SK-N-SH (cell line): ENCODE measurements at regions not wholly inside any gene's neighbourhood (a gene's known extent, or its start where the extent isn't known, plus 50 kb on each side); places are given as distances from the start of the nearest gene placed in this dataset.

Source experiments
- CTCF ChIA-PET: fragments of 300-600, 350-600 bp; formaldehyde crosslinking; extraction: SDS; loops from one replicate; lab custom pipeline; 2021; lab: Yijun Ruan, JAX
- POLR2A ChIA-PET: fragments of 350-600 bp; sonication (Branson Sonifier 250); formaldehyde crosslinking; extraction: SDS; loops from one replicate; lab custom pipeline; 2020; ENCODE audit warnings: antibody characterized with exemption, inconsistent platforms; lab: Yijun Ruan, JAX
- DNase-seq: peaks from one replicate; pipeline ENCODE4 v3.0.0; 2012
- H2AFZ ChIP-seq: fragments of 200-600 bp; sonication (generic); 2 replicates; pipeline ENCODE4 v1.8.1; 2016; ENCODE audit warnings: antibody characterized with exemption, mild to moderate bottlenecking, low read depth
- H3F3A ChIP-seq: fragments of 200-600 bp; sonication (generic); replicated peaks from 2 replicates; pipeline ENCODE3; 2016; ENCODE audit warnings: antibody characterized with exemption, mild to moderate bottlenecking; ENCODE audit not compliant: insufficient read depth
- H3K27ac ChIP-seq, 2 experiments: fragments of 200-500 bp in 1 of 2; fragments of 200-600 bp in 1 of 2; sonication (Bioruptor generic) in 1 of 2; sonication (generic), shearing (Covaris generic) in 1 of 2; 2 replicates each; pipeline versions ENCODE4 v1.5.1 to v1.6.1; 2014 to 2016; ENCODE audit warnings: low read depth in 2 of 2, inconsistent platforms in 1 of 2, low read length in 1 of 2, mild to moderate bottlenecking in 1 of 2, mixed read lengths in 1 of 2
- H3K27me3 ChIP-seq: fragments of 200-600 bp; sonication (generic), shearing (Covaris generic); 2 replicates; pipeline ENCODE4 v1.6.1; 2016; ENCODE audit warnings: mixed run types; ENCODE audit not compliant: insufficient read depth
- H3K36me3 ChIP-seq, 2 experiments: fragments of 200-500 bp in 1 of 2; fragments of 200-600 bp in 1 of 2; sonication (Bioruptor generic) in 1 of 2; sonication (generic) in 1 of 2; replicated peaks in 1 of 2; 2 replicates each; pipeline versions ENCODE3 to v1.5.1; 2014 to 2016; ENCODE audit warnings: low read length in 1 of 2, mild to moderate bottlenecking in 1 of 2; ENCODE audit not compliant: insufficient read depth in 2 of 2, control insufficient read depth in 1 of 2
- H3K4me1 ChIP-seq, 2 experiments: fragments of 200-500 bp in 1 of 2; fragments of 200-600 bp in 1 of 2; sonication (Bioruptor generic) in 1 of 2; sonication (generic), shearing (Covaris generic) in 1 of 2; 2 replicates each; pipeline versions ENCODE4 v1.5.1 to v1.6.1; 2014 to 2016; ENCODE audit warnings: low read depth in 1 of 2, low read length in 1 of 2, mixed run types in 1 of 2; ENCODE audit not compliant: insufficient read depth in 2 of 2, control insufficient read depth in 1 of 2
- H3K4me2 ChIP-seq: fragments of 200-600 bp; sonication (generic), shearing (Covaris generic); 2 replicates; pipeline ENCODE4 v1.6.1; 2017; ENCODE audit warnings: mixed run types
- H3K4me3 ChIP-seq, 2 experiments: fragments of 200-500 bp in 1 of 2; fragments of 200-600 bp in 1 of 2; sonication (Bioruptor generic) in 1 of 2; sonication (generic), shearing (Covaris generic) in 1 of 2; 2 replicates each; pipeline versions ENCODE4 v1.5.1 to v1.8.1; 2014 to 2016; ENCODE audit warnings: low read depth in 2 of 2, inconsistent platforms in 1 of 2, low read length in 1 of 2, mild to moderate bottlenecking in 1 of 2, mixed read lengths in 1 of 2, moderate library complexity in 1 of 2
- H3K79me2 ChIP-seq: fragments of 200-600 bp; sonication (generic); 2 replicates; pipeline ENCODE4 v1.8.1; 2017; ENCODE audit warnings: mild to moderate bottlenecking; ENCODE audit not compliant: insufficient read depth
- H3K9ac ChIP-seq: fragments of 200-600 bp; sonication (generic); 2 replicates; pipeline ENCODE4 v1.6.1; 2017; ENCODE audit warnings: mixed run types
- H3K9me2 ChIP-seq: fragments of 200-600 bp; sonication (generic); 2 replicates; pipeline ENCODE4 v1.6.1; 2017; ENCODE audit warnings: mixed run types
- H3K9me3 ChIP-seq: fragments of 200-600 bp; sonication (generic); 2 replicates; pipeline ENCODE4 v1.6.1; 2017; ENCODE audit warnings: mixed run types, mild to moderate bottlenecking, moderate library complexity
- H4K20me1 ChIP-seq: fragments of 200-600 bp; sonication (generic); 2 replicates; pipeline ENCODE4 v1.6.1; 2017; ENCODE audit warnings: mild to moderate bottlenecking, mixed run types; ENCODE audit not compliant: insufficient read depth
- CHD2 ChIP-seq: fragments of 150-350 bp; IDR thresholded peaks from 2 replicates; pipeline ENCODE4 v1.6.1; 2018; ENCODE audit warnings: low read length; ENCODE audit not compliant: partially characterized antibody
- ELF1 ChIP-seq: IDR thresholded peaks from 2 replicates; pipeline ENCODE4 v1.4.0; 2012
- EP300 ChIP-seq, 2 experiments: IDR thresholded peaks; 2 replicates each; pipeline versions ENCODE4 v1.4.0 to v1.6.1; 2012; ENCODE audit warnings: borderline replicate concordance in 1 of 2, low read depth in 1 of 2, low read length in 1 of 2
- EZH2phosphoT487 ChIP-seq: fragments of 200-600 bp; sonication (generic); IDR thresholded peaks from 2 replicates; pipeline ENCODE4 v1.6.1; 2017; ENCODE audit warnings: low read depth, mixed run types, mild to moderate bottlenecking, antibody characterized with exemption, moderate library complexity, borderline replicate concordance
- FOXJ3 ChIP-seq: sonication (generic); formaldehyde crosslinking; IDR thresholded peaks from 2 replicates; pipeline ENCODE4 v1.5.1; 2020; ENCODE audit warnings: mild to moderate bottlenecking, missing genetic modification reagents
- FOXM1 ChIP-seq: IDR thresholded peaks from 2 replicates; pipeline ENCODE4 v1.4.0; 2012; ENCODE audit warnings: low read depth, mild to moderate bottlenecking
- GATA2 ChIP-seq: sonication (generic); formaldehyde crosslinking; IDR thresholded peaks from 2 replicates; pipeline ENCODE4 v1.5.0; 2020; ENCODE audit warnings: mild to moderate bottlenecking, missing genetic modification reagents
- JUND ChIP-seq: IDR thresholded peaks from 2 replicates; pipeline ENCODE4 v1.4.0; 2012
- NFIC ChIP-seq: IDR thresholded peaks from 2 replicates; pipeline ENCODE4 v1.4.0; 2012; ENCODE audit warnings: borderline replicate concordance
- RCOR1 ChIP-seq: fragments of 150-350 bp; IDR thresholded peaks from 2 replicates; pipeline ENCODE4 v1.6.1; 2017; ENCODE audit warnings: antibody characterized with exemption, low read length
- RFX5 ChIP-seq: IDR thresholded peaks from 2 replicates; pipeline ENCODE4 v1.6.1; 2012; ENCODE audit warnings: mild to moderate bottlenecking, improper control_type of control experiment, low read length
- SIN3A ChIP-seq: IDR thresholded peaks from 2 replicates; pipeline ENCODE4 v1.6.1; 2012; ENCODE audit warnings: low read depth, mild to moderate bottlenecking, low read length, moderate library complexity, borderline replicate concordance
- TAF1 ChIP-seq: IDR thresholded peaks from 2 replicates; pipeline ENCODE4 v1.6.1; 2012; ENCODE audit warnings: low read depth, mild to moderate bottlenecking, low read length, moderate library complexity, borderline replicate concordance
- TCF12 ChIP-seq: IDR thresholded peaks from 2 replicates; pipeline ENCODE4 v1.4.0; 2012
- YY1 ChIP-seq: IDR thresholded peaks from 2 replicates; pipeline ENCODE4 v1.4.0; 2012; ENCODE audit warnings: low read depth, mild to moderate bottlenecking
- WGBS: methylation state at CpG from one replicate; pipeline ENCODE4 v1.1.6; 2017; ENCODE audit warnings: low lambda C conversion rate; 5-methylcytosine and 5-hydroxymethylcytosine counted together
- TF ChIP-seq, protein P1 (sequence below): fragments of 200-600 bp; sonication (generic); IDR thresholded peaks from 2 replicates; pipeline ENCODE4 v1.6.1; 2017; ENCODE audit warnings: antibody characterized with exemption, mild to moderate bottlenecking, moderate library complexity
- TF ChIP-seq, protein P2 (sequence below): IDR thresholded peaks from 2 replicates; pipeline ENCODE4 v1.6.1; 2012; ENCODE audit warnings: mild to moderate bottlenecking, low read depth, low read length, moderate library complexity
- TF ChIP-seq, protein P3 (sequence below): IDR thresholded peaks from 2 replicates; pipeline ENCODE4 v1.4.0; 2012; ENCODE audit warnings: low read depth, borderline replicate concordance
- TF ChIP-seq, protein P4 (sequence below): fragments of 150-350 bp; IDR thresholded peaks from 2 replicates; pipeline ENCODE4 v1.6.1; 2016; ENCODE audit warnings: mild to moderate bottlenecking, low read depth, low read length

DNA sequence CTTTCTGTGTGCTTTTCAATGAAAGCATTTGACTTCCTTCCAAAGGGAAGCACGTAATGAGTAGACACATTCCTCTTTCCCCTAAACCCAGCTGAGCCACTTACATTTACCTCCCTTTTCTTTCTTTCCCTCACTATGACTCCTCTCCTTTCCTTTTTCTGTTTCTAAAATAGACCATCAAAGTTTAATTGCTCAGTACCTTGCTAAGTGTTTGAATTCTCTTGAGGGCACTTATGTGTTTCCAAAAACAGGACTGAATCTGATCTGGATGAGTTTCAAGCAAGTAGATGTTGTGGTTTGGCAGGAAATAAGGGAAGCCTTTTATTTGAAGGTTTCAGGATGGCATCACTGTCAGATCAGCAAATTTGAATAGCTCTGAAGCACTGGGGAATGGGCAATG lies 396.2 kb downstream of the REEP3 start:
- TF ChIP-seq TAF1, result no peak
- no peak for TF ChIP-seq FOXM1
- no peak for TF ChIP-seq JUND
- TF ChIP-seq, protein P1, sequence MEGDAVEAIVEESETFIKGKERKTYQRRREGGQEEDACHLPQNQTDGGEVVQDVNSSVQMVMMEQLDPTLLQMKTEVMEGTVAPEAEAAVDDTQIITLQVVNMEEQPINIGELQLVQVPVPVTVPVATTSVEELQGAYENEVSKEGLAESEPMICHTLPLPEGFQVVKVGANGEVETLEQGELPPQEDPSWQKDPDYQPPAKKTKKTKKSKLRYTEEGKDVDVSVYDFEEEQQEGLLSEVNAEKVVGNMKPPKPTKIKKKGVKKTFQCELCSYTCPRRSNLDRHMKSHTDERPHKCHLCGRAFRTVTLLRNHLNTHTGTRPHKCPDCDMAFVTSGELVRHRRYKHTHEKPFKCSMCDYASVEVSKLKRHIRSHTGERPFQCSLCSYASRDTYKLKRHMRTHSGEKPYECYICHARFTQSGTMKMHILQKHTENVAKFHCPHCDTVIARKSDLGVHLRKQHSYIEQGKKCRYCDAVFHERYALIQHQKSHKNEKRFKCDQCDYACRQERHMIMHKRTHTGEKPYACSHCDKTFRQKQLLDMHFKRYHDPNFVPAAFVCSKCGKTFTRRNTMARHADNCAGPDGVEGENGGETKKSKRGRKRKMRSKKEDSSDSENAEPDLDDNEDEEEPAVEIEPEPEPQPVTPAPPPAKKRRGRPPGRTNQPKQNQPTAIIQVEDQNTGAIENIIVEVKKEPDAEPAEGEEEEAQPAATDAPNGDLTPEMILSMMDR, result no peak
- TF ChIP-seq, protein P2, sequence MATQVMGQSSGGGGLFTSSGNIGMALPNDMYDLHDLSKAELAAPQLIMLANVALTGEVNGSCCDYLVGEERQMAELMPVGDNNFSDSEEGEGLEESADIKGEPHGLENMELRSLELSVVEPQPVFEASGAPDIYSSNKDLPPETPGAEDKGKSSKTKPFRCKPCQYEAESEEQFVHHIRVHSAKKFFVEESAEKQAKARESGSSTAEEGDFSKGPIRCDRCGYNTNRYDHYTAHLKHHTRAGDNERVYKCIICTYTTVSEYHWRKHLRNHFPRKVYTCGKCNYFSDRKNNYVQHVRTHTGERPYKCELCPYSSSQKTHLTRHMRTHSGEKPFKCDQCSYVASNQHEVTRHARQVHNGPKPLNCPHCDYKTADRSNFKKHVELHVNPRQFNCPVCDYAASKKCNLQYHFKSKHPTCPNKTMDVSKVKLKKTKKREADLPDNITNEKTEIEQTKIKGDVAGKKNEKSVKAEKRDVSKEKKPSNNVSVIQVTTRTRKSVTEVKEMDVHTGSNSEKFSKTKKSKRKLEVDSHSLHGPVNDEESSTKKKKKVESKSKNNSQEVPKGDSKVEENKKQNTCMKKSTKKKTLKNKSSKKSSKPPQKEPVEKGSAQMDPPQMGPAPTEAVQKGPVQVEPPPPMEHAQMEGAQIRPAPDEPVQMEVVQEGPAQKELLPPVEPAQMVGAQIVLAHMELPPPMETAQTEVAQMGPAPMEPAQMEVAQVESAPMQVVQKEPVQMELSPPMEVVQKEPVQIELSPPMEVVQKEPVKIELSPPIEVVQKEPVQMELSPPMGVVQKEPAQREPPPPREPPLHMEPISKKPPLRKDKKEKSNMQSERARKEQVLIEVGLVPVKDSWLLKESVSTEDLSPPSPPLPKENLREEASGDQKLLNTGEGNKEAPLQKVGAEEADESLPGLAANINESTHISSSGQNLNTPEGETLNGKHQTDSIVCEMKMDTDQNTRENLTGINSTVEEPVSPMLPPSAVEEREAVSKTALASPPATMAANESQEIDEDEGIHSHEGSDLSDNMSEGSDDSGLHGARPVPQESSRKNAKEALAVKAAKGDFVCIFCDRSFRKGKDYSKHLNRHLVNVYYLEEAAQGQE, result no peak
- TF ChIP-seq SIN3A, result no peak
- TF ChIP-seq CHD2, result no peak
- no peak for TF ChIP-seq NFIC
- TF ChIP-seq YY1, result no peak
- TF ChIP-seq TCF12, result no peak
- no peak for TF ChIP-seq EP300 (IDR thresholded peaks at IDR 0.05; ENCODE audit: borderline replicate concordance in 1 of 2, low read depth in 1 of 2, low read length in 1 of 2)
- no peak for TF ChIP-seq RCOR1
- no peak for TF ChIP-seq EZH2phosphoT487
- TF ChIP-seq, protein P3, sequence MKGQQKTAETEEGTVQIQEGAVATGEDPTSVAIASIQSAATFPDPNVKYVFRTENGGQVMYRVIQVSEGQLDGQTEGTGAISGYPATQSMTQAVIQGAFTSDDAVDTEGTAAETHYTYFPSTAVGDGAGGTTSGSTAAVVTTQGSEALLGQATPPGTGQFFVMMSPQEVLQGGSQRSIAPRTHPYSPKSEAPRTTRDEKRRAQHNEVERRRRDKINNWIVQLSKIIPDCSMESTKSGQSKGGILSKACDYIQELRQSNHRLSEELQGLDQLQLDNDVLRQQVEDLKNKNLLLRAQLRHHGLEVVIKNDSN, result no peak
- TF ChIP-seq GATA2 (CRISPR knock-in tag), result no peak
- no peak for TF ChIP-seq ELF1
- TF ChIP-seq FOXJ3 (CRISPR knock-in tag), result no peak
- TF ChIP-seq RFX5, result no peak
- TF ChIP-seq, protein P4, sequence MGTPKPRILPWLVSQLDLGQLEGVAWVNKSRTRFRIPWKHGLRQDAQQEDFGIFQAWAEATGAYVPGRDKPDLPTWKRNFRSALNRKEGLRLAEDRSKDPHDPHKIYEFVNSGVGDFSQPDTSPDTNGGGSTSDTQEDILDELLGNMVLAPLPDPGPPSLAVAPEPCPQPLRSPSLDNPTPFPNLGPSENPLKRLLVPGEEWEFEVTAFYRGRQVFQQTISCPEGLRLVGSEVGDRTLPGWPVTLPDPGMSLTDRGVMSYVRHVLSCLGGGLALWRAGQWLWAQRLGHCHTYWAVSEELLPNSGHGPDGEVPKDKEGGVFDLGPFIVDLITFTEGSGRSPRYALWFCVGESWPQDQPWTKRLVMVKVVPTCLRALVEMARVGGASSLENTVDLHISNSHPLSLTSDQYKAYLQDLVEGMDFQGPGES, result no peak
- Histone ChIP-seq H4K20me1 (no peaks in the 10 kb centered on the region), H3K4me3 (no peak overlapping the region), H3K4me2 (no peak overlapping the region), H3K9ac (no peak overlapping the region), H3K79me2 (no peaks in the 10 kb centered on the region), H3K9me3 (no peaks in the 10 kb centered on the region), H3K9me2 (no peaks in the 10 kb centered on the region), H3K27me3 (no peaks in the 10 kb centered on the region), H3K4me1 (no peaks in the 10 kb centered on the region), H3K27ac (peak overlapping the region in 1 of 2 experiments; percentile 4; a peak in 1 of 4 replicates), H3F3A (no peaks in the 10 kb centered on the region), H2AFZ (no peak overlapping the region), H3K36me3 (no peaks in the 10 kb centered on the region)
- ChIA-PET CTCF (interaction anchor here (0.8 to 1.4 kb wide), 4 partner anchors 9 to 840 kb away, joined by 3 to 4 read pairs (median 4); no protein-coding TSS in a partner anchor), POLR2A (no interaction called here)
- WGBS, result 24% methylated on average over 1 of the region's 1 CpG
- DNase-seq, result no peak
